D721Med (cell line): ENCODE measurements at regions not wholly inside any gene's neighbourhood (a gene's known extent, or its start where the extent isn't known, plus 50 kb on each side); places are given as distances from the start of the nearest gene placed in this dataset.

Experiments
- DNase-seq: peaks from one replicate; pipeline ENCODE4 v3.0.0; 2011; ENCODE audit warnings: low spot score; ENCODE audit not compliant: insufficient read length
- FAIRE-seq: peaks from 2 replicates; lab custom pipeline; 2011; peaks lifted over from hg19 to GRCh38; lab: Jason Lieb, UNC
- CTCF ChIP-seq: IDR thresholded peaks from 2 replicates; pipeline ENCODE4 v1.5.1; 2012; ENCODE audit warnings: mild to moderate bottlenecking, control low read depth; ENCODE audit not compliant: insufficient read depth; ENCODE audit errors: missing control alignments

GRCh38 chr10:113415246-113415645, 137.6 kb upstream of the HABP2 start:
- TF ChIP-seq CTCF: no peak
- DNase-seq: no peak
- FAIRE-seq: no peak

GRCh38 chr10:113420057-113420732, 132.7 kb upstream of the HABP2 start:
- DNase-seq (no peak), FAIRE-seq (no peak)
- TF ChIP-seq CTCF: no peak

- no peak for TF ChIP-seq CTCF
- DNase-seq: no peak
- FAIRE-seq: no peak
These were observed 131.8 kb upstream of the HABP2 start for GRCh38 chr10:113420733-113421675.

GRCh38 chr10:113422371-113422770, 130.5 kb upstream of the HABP2 start:
- TF ChIP-seq CTCF: no peak
- DNase-seq: no peak
- FAIRE-seq: no peak

- no peak for TF ChIP-seq CTCF
- FAIRE-seq (no peak), DNase-seq (no peak)
These were observed 128.7 kb upstream of the HABP2 start for GRCh38 chr10:113423981-113424721.

GRCh38 chr10:113425008-113425407, 127.8 kb upstream of the HABP2 start:
- FAIRE-seq (no peak), DNase-seq (no peak)
- TF ChIP-seq CTCF: no peak
